K562 (cell line): ENCODE measurements at regions not wholly inside any gene's neighbourhood (a gene's known extent, or its start where the extent isn't known, plus 50 kb on each side); places are given as distances from the start of the nearest gene placed in this dataset.

Source experiments
- ATAC-seq: fragments of 200-7000 bp; cut with Tn5 transposase; 3 replicates; pipeline ENCODE4 v1.9.1; 2020; ENCODE audit warnings: moderate library complexity
- BruUV-seq: library from RNA; stranded (reverse); fragments of 400-500 nt; replicated peaks from 2 replicates; lab custom pipeline; 2021; lab: Mats Ljungman, UMichigan
- CTCF ChIA-PET: fragments of 300-600 bp; formaldehyde crosslinking; extraction: SDS; loops from one replicate; lab custom pipeline; 2021; ENCODE audit warnings: low intra/inter-chr PET ratio; lab: Yijun Ruan, JAX
- POLR2A ChIA-PET: fragments of 300-600, 350-650 bp; sonication (Branson Sonifier 250); formaldehyde crosslinking; extraction: SDS; loops from one replicate; lab custom pipeline; 2021; ENCODE audit warnings: antibody characterized with exemption, inconsistent platforms; lab: Yijun Ruan, JAX
- DNase-seq, 4 experiments: peaks; one replicate each; pipeline versions ENCODE4 v3.0.0 to v3.0.0-alpha.2; 2011 to 2018; ENCODE audit warnings: low spot score in 3 of 4, mixed read lengths in 3 of 4; ENCODE audit errors: extremely low read depth in 1 of 4
- FAIRE-seq: peaks from 2 replicates; lab custom pipeline; 2011; peaks lifted over from hg19 to GRCh38; lab: Jason Lieb, UNC
- H2AFZ ChIP-seq: 2 replicates; pipeline ENCODE4 v1.6.0; 2011; ENCODE audit warnings: low read depth, low read length, control low read depth, inconsistent platforms
- H3K27ac ChIP-seq: fragments of 200-600 bp; 3 replicates; pipeline ENCODE4 v1.8.0; 2011; ENCODE audit warnings: low read depth, mild to moderate bottlenecking, control low read depth, inconsistent platforms, low read length, moderate library complexity, mixed read lengths; ENCODE audit errors: extremely low read depth
- H3K27me3 ChIP-seq, 2 experiments: fragments of 300-600 bp in 1 of 2; 2 replicates in 1 of 2; 3 replicates in 1 of 2; pipeline versions ENCODE4 v1.6.0 to v1.8.0; 2011; ENCODE audit warnings: inconsistent platforms in 2 of 2, low read length in 2 of 2, mild to moderate bottlenecking in 1 of 2, mixed read lengths in 1 of 2, moderate library complexity in 1 of 2; ENCODE audit not compliant: control insufficient read depth in 2 of 2, insufficient read depth in 2 of 2
- H3K36me3 ChIP-seq: fragments of 300-600 bp; 3 replicates; pipeline ENCODE4 v1.8.0; 2011; ENCODE audit warnings: mild to moderate bottlenecking, low read length, inconsistent platforms; ENCODE audit not compliant: control insufficient read depth, insufficient read depth
- H3K4me1 ChIP-seq, 2 experiments: fragments of 200-600 bp in 1 of 2; replicated peaks in 1 of 2; 2 replicates in 1 of 2; 3 replicates in 1 of 2; pipeline versions ENCODE4 v1.5.1 to v1.8.0; 2011; ENCODE audit warnings: inconsistent platforms in 2 of 2, low read length in 2 of 2, mild to moderate bottlenecking in 1 of 2, mixed read lengths in 1 of 2, moderate library complexity in 1 of 2; ENCODE audit not compliant: control insufficient read depth in 2 of 2, insufficient read depth in 2 of 2
- H3K4me2 ChIP-seq: 2 replicates; pipeline ENCODE4 v1.6.1; 2011; ENCODE audit warnings: low read length, control low read depth, inconsistent platforms, mixed read lengths; ENCODE audit not compliant: insufficient read depth
- H3K4me3 ChIP-seq: fragments of 200-600 bp; sonication (generic), shearing (Covaris generic); 2 replicates; pipeline ENCODE4 v1.5.1; 2016; ENCODE audit warnings: control low read depth, inconsistent platforms
- H3K79me2 ChIP-seq: fragments of 200-600 bp; 3 replicates; pipeline ENCODE4 v1.8.0; 2011; ENCODE audit warnings: low read length, inconsistent platforms; ENCODE audit not compliant: control insufficient read depth, insufficient read depth
- H3K9ac ChIP-seq, 2 experiments: 2 replicates each; pipeline versions ENCODE4 v1.6.0 to v1.6.1; 2011; ENCODE audit warnings: low read depth in 2 of 2, low read length in 2 of 2, control low read depth in 1 of 2, inconsistent platforms in 1 of 2, mild to moderate bottlenecking in 1 of 2, mixed read lengths in 1 of 2; ENCODE audit not compliant: insufficient read depth in 1 of 2
- H3K9me1 ChIP-seq: one replicate; pipeline ENCODE4 v1.6.0; 2011; ENCODE audit warnings: inconsistent platforms, mild to moderate bottlenecking, low read length, moderate library complexity; ENCODE audit not compliant: control insufficient read depth, insufficient read depth
- H3K9me3 ChIP-seq: replicated peaks from 2 replicates; pipeline ENCODE4 v1.5.1; 2011; ENCODE audit warnings: low read depth, low read length, inconsistent platforms; ENCODE audit not compliant: control insufficient read depth, insufficient read depth
- H4K20me1 ChIP-seq: replicated peaks from 2 replicates; pipeline ENCODE4 v1.6.1; 2011; ENCODE audit warnings: low read length, inconsistent platforms, mixed read lengths; ENCODE audit not compliant: control insufficient read depth, insufficient read depth
- BACH1 ChIP-seq: fragments of 200-800 bp; sonication (Bioruptor generic); IDR thresholded peaks from 2 replicates; pipeline ENCODE4 v1.6.1; 2016; ENCODE audit warnings: missing genetic modification characterization, missing compliant biosample characterization
- HEY1 ChIP-seq: fragments of 250-450 bp; sonication (Bioruptor Pico); IDR thresholded peaks from 2 replicates; pipeline ENCODE4 v1.5.0; 2020; ENCODE audit warnings: mild to moderate bottlenecking, moderate library complexity, borderline replicate concordance
- PURB ChIP-seq: sonication (generic); formaldehyde crosslinking; IDR thresholded peaks from 2 replicates; pipeline ENCODE4 v1.9.0; 2021; ENCODE audit warnings: low read depth, mild to moderate bottlenecking, missing genetic modification reagents
- SMAD1 ChIP-seq: fragments of 150-350 bp; IDR thresholded peaks from 2 replicates; pipeline ENCODE4 v1.6.1; 2014; ENCODE audit warnings: low read length, low read depth; ENCODE audit not compliant: partially characterized antibody
- SMARCC2 ChIP-seq: fragments of 450-650 bp; IDR thresholded peaks from 2 replicates; pipeline ENCODE4 v1.6.1; 2017; ENCODE audit warnings: antibody characterized with exemption, moderate library complexity, mild to moderate bottlenecking, low read depth
- TRIM24 ChIP-seq, 2 experiments: fragments of 450-650 bp; IDR thresholded peaks; 2 replicates each; pipeline ENCODE4 v1.6.1; 2016
- TRIM28 ChIP-seq: fragments of 450-650 bp; IDR thresholded peaks from 2 replicates; pipeline ENCODE4 v1.6.1; 2017
- ZNF12 ChIP-seq: sonication (generic); formaldehyde crosslinking; IDR thresholded peaks from 2 replicates; pipeline ENCODE4 v1.4.0; 2020; ENCODE audit warnings: mild to moderate bottlenecking, missing genetic modification reagents
- ZNF780A ChIP-seq: fragments of 250-450 bp; sonication (Bioruptor Pico); IDR thresholded peaks from 2 replicates; pipeline ENCODE4 v1.5.0; 2021; ENCODE audit warnings: mild to moderate bottlenecking
- WGBS: fragments of 100-300 bp; shearing (Covaris generic); methylation state at CpG from one replicate; pipeline ENCODE4 v1.1.6; 2016; ENCODE audit warnings: low coverage, mixed read lengths; ENCODE audit not compliant: insufficient coverage; ENCODE audit errors: missing lambda C conversion rate; 5-methylcytosine and 5-hydroxymethylcytosine counted together
- in situ Hi-C: fragments of 300-500 bp; cut with MboI; formaldehyde crosslinking; loops from 4 replicates; pipeline ENCODE4 v1.15.0; 2018; ENCODE audit warnings: inconsistent platforms, mixed read lengths
- intact Hi-C: fragments of 100-400 bp; cut with micrococcal nuclease; formaldehyde crosslinking; loops from 2 replicates; pipeline ENCODE4 v1.14.2; 2022
- TF ChIP-seq, protein P1 (sequence below): fragments of 450-650 bp; IDR thresholded peaks from 2 replicates; pipeline ENCODE4 v1.6.1; 2017; ENCODE audit warnings: antibody characterized with exemption

- H3K36me3 ChIP-seq = no peaks in the 10 kb centered on the region
- ChIA-PET CTCF (no interaction called here), POLR2A (interaction anchor here (0.6 to 1.4 kb wide), 4 partner anchors 9 to 82 kb away, joined by 3 to 6 read pairs (median 4); partner anchors contain the start of gene SLC6A6)
- peak overlapping the region in 1 of 2 experiments; percentile 31; a peak in 2 of 4 replicates for H3K9ac ChIP-seq
- ATAC-seq = no peak; the same call in 2 of the 3 replicates
- no peaks in the 10 kb centered on the region for H3K79me2 ChIP-seq
- peak overlapping the region; percentile 71 for H3K4me2 ChIP-seq
- H3K27ac ChIP-seq = no peak overlapping the region
- peaks cover 0 to 7% of the 10 kb centered on the region in 2 experiments; a peak in 3 of 5 replicates for H3K4me1 ChIP-seq
- TF ChIP-seq BACH1 (tag) = 0 out of 2 replicates have a peak, but pooled peaks have one; percentile 1
- TF ChIP-seq, protein P1, sequence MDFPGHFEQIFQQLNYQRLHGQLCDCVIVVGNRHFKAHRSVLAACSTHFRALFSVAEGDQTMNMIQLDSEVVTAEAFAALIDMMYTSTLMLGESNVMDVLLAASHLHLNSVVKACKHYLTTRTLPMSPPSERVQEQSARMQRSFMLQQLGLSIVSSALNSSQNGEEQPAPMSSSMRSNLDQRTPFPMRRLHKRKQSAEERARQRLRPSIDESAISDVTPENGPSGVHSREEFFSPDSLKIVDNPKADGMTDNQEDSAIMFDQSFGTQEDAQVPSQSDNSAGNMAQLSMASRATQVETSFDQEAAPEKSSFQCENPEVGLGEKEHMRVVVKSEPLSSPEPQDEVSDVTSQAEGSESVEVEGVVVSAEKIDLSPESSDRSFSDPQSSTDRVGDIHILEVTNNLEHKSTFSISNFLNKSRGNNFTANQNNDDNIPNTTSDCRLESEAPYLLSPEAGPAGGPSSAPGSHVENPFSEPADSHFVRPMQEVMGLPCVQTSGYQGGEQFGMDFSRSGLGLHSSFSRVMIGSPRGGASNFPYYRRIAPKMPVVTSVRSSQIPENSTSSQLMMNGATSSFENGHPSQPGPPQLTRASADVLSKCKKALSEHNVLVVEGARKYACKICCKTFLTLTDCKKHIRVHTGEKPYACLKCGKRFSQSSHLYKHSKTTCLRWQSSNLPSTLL = no peak
- TF ChIP-seq TRIM28 = 0 out of 2 replicates have a peak, but pooled peaks have one; percentile 9
- TF ChIP-seq ZNF12 (CRISPR knock-in tag) = 0 out of 2 replicates have a peak, but pooled peaks have one; percentile 36
- TF ChIP-seq SMAD1 = peak; percentile 5
- 0 out of 4 replicates have a peak, but pooled peaks of 1 of the 2 experiments have one; percentile 5 for TF ChIP-seq TRIM24 (IDR thresholded peaks at IDR 0.05)
- TF ChIP-seq SMARCC2 = no peak
- TF ChIP-seq HEY1 (CRISPR knock-in tag) = no peak
- TF ChIP-seq PURB = 0 out of 2 replicates have a peak, but pooled peaks have one; percentile 15
- no peak for TF ChIP-seq ZNF780A
- DNase-seq = no peak
- no peak overlapping the region; the same call in 1 of the 2 replicates for H3K4me3 ChIP-seq
- no peaks in the 10 kb centered on the region for H3K9me3 ChIP-seq
- 89% methylated on average over 3 of the region's 3 CpGs for WGBS
- H2AFZ ChIP-seq = peak overlapping the region; percentile 99
- TSS peak; percentile 97 for BruUV-seq
- peaks cover 0 to 3% of the 10 kb centered on the region in 2 experiments; a peak in 1 of 5 replicates for H3K27me3 ChIP-seq
- H3K9me1 ChIP-seq = no peaks in the 10 kb centered on the region
- no peaks in the 10 kb centered on the region for H4K20me1 ChIP-seq
- intact Hi-C loops = no loop called here
- FAIRE-seq = no peak
- in situ Hi-C loops = no loop called here
These were observed 82.2 kb upstream of the SLC6A6 start for GRCh38 chr3:14320219-14320618.
